Inflammatory macrophage treated with lipopolysaccharide for 4 hours (primary cell): ENCODE measurements at regions not wholly inside any gene's neighbourhood (a gene's known extent, or its start where the extent isn't known, plus 50 kb on each side); places are given as distances from the start of the nearest gene placed in this dataset.

Source experiments
- DNase-seq: peaks from one replicate; pipeline ENCODE4 v3.0.0-alpha.2; 2020

DNA sequence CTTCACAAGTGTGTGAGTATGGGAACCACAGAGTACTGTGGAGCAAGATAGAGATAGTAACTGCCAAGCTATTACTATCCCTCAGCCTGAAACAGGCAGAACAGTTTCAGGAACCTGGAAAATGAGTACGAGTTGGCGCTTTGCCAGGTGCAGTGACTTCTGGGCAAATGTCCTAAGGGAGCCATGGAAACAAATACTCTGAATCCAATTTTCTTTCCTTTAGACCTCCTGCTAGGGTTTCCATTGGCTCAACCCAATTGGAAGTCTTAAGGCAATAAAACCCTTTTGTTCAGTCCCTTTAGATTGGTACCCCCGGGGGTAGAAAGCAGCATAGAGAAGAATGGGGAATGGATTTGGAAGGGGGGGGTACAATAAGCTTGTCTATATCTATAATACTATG is 205.0 kb upstream of the EPHA7 start:
- no peak for DNase-seq

GRCh38 chr6:93621442-93621841 is 202.1 kb upstream of the EPHA7 start:
- no peak for DNase-seq

DNA sequence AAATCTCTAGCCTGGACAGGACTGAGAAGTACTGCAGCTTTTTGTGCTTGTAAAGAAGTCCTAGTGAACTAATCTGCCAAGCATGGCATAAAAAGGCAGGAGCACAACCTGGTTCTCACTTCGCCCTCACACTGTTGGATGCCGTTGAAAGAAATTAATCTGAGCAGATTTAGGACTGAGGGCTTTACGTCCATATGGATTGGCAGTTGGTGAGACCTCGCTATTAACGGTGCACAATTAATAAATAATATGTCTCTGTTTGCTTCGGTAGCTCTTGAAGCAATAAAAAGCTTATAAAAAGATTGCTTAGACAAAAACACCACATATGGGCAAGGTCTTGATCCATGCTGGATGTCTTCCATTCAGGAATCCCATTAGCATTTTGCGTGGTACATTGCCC is 185.6 kb upstream of the EPHA7 start:
- no peak for DNase-seq

DNA sequence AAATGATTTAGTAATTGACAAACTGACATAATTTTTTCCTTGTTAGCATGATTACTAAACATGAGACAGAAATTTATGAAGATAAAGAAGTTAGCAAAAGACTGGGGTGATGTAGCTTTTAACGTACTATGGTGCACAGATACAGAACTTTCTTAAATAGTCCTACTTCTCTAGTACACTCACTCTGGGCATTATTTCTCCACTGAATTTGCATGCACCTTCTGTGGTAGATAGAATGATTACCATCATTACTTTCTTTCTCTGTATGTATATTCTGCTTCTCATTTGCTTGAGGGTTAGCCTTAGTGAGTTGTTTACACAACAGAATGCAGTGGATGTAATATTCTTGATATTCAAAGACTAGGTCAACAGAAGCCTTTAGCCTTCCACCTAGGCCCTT is 173.1 kb upstream of the EPHA7 start:
- no peak for DNase-seq

- DNase-seq = no peak
Observed at GRCh38 chr6:93586306-93586705, 166.9 kb upstream of the EPHA7 start.

DNA sequence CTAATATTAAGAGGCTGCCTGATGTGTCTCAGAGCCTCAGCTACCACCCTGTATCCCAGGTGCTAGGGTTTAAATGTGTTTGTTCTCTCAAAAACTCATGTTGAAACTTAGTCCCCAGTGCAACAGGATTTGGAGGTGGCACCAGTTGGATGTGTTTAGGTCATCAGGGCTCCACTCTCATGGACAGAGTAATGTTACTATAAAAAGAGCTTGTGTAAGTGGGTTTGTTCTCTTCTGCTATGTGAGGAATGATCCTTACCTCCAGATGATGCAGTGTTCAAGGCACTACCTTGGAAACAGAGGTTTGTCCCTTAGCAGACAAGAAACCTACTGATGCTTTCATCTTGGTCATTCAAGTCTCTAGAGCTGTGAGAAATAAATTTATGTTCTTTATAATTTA is 164.9 kb upstream of the EPHA7 start:
- DNase-seq = no peak

- no peak for DNase-seq
Observed at GRCh38 chr6:93581371-93581770, 162.0 kb upstream of the EPHA7 start.

- DNase-seq = no peak
Observed at GRCh38 chr6:93580446-93580845, 161.1 kb upstream of the EPHA7 start.

DNA sequence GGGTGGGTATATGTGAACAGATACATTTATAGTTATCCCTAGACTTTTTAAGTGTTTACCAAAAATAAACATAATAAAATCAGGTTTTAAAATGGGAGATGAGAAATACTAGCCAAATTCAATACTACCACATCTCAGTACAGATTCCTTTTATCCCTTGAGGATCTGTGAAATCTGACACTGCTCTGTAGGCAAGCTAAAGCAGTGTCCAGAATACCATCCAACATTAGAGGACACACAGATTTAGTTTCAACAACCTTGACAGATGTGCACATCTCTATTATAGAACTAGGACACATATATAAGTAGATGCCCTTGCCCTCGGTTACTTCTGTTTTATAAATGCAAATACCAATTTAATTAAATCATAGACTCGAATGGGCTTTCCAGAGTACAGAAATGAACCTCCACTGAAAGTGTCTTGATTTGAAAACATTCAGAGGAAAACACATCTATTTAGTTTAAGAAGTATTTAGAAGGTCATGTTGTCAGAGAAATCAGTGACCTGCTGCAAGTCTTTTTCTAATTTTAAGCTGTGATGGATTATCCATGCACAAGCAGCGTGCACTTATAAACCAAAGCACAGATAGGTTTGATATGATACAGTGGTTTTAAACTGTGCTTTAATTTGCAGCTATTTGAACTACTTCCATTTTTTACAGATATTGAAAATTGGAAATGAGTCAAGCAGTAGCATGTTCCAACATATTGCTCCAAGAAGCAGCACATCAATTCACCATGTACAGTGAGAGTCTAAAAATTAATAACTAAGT is 156.3 kb upstream of the EPHA7 start:
- no peak for DNase-seq

DNA sequence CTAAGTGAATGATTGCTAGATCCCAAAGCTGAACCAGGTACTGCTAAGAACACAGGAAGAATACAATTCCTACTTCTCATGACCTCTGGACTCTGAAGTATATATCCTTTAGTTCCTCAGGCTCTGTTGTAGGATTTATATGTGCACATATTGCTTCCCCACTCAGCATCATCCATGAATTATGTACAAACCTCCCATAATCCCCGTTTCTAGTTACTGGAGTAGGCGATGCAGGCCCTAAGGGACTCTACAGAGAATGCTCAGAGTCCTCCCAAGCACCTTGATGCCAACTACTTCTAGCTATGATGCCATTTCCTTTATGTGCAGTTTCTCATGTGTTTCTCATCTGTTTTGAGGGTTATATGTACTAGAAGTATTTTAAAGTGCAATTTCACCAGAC is 154.9 kb upstream of the EPHA7 start:
- DNase-seq = no peak

- DNase-seq = peak; percentile 0
Observed at GRCh38 chr6:93571346-93571745, 152.0 kb upstream of the EPHA7 start.

- DNase-seq = no peak
Observed at GRCh38 chr6:93568169-93568568, 148.8 kb upstream of the EPHA7 start.

- no peak for DNase-seq
Observed at GRCh38 chr6:93567164-93567563, 147.8 kb upstream of the EPHA7 start.

DNA sequence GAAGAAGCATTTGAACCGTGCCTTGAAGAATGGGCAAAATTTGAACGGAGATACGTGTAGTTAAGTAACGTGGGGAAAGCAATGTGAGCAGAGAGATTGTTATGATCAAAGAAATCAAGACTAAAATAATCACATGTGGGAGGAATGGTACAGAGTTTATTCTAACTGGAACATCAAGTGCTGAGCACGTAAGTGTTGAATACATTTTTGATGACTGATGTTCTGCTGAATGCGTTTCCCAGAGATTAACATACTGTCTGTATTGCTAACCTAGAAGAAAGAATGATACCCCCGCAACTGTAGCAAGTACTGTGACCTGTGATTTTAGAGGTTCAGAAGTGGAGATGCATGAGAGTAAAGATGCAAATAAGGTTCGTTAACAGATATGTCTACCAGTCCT is 146.9 kb upstream of the EPHA7 start:
- DNase-seq = no peak

DNA sequence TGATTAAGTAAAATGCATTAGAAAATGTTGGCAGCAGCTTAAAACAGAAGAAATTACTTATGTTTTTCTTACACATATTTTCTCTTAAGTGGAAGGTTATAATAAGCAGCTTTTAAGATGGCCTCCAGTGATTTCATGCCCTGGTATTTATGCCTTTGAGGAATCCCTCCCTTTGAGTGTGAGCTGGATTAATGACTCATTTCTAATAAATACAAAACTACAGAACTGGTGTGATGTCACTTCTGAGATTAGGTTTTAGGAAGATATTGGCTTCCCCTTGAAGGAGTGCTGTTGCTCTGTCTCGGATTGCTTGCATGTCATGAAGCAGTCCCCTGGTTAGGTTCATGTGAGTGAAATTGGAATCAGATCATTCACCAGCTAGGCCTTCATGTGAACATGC is 143.2 kb upstream of the EPHA7 start:
- DNase-seq = no peak

GRCh38 chr6:93555292-93555691 is 135.9 kb upstream of the EPHA7 start:
- no peak for DNase-seq

DNA sequence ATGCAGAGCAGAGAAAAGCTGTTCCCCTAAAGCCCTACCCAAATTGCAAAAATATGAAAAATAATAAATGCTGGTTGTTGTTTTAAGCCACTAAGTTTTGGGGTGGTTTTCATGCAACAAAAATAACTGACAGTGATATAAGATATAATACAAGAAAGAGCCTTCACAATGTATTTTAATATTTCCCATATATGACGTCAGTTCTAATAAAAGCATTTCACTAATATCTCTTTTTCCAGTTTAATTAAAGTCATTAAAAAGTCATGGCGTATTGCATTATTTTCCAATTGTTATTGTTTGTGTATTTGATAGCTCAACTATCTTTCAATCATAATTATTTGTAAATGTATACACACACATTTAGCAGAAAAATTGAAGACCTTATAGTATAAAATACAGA is 134.7 kb upstream of the EPHA7 start:
- DNase-seq = no peak

DNA sequence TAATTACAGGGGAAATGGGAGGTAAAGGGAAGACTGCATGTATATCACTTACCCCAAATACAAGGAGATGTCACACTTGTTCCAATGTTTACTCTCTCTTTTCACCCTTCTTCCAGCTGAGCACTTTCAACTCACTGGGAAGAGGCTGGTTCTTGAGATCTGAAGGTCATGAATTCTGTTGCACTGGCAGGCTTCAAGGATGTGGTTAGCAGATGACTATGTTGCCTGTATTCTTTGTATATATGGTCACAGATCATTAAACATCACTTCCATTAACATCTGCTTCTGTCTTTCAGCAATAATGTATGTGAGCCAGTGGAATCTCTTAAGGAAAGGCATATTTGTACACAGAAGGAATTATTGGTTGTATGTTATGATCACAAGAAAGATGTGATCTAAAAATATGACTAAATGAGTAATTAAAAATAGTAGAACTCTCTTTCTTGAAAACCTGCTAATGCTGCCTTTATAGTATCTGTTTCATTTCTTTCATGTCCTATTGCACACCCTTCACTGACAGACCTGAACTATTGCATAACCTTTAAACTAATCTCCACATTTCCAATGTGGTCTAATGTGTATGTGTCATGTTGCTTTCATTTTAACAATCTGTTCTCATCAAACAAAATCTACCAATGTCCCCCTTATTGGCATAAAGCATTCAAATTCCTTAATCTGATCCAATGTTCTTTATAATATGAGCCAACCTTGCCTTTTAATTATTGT is 131.4 kb upstream of the EPHA7 start:
- no peak for DNase-seq

GRCh38 chr6:93549868-93550267 is 130.5 kb upstream of the EPHA7 start:
- no peak for DNase-seq

- DNase-seq = no peak
Observed at GRCh38 chr6:93524671-93525451, 105.5 kb upstream of the EPHA7 start.

DNA sequence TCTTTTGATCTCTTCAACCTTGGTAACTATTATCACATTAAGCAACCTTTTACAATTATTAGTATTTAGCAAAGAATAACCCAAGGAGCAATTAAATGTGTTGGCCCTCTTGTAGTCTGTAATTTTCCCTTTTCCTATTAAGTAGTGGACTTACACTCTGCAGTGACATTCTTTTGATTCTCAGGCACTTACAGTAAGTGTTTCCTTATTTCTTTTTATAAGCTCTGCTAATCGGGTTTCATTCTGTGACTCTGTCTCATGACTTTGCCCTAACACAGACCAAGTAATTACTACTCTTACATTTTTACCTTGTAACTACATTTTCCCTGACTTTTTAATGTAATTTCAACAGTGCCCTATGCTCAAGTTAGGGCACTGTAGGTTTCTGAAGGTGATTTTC is 104.0 kb upstream of the EPHA7 start:
- DNase-seq = no peak

GRCh38 chr6:93516441-93516840 is 97.1 kb upstream of the EPHA7 start:
- no peak for DNase-seq

GRCh38 chr6:93515736-93516135 is 96.4 kb upstream of the EPHA7 start:
- no peak for DNase-seq

GRCh38 chr6:93498713-93499112 is 79.4 kb upstream of the EPHA7 start:
- DNase-seq = no peak
